BJ (cell line): ENCODE measurements at regions not wholly inside any gene's neighbourhood (a gene's known extent, or its start where the extent isn't known, plus 50 kb on each side); places are given as distances from the start of the nearest gene placed in this dataset.
A peak's percentile ranks its signal among the peaks of the same experiment; 100 is the strongest.

ENCODE experiments used
- CTCF ChIA-PET: fragments of 350-600 bp; formaldehyde crosslinking; extraction: SDS; loops from one replicate; lab custom pipeline; 2021; ENCODE audit warnings: antibody characterized with exemption, inconsistent platforms; lab: Yijun Ruan, JAX
- POLR2A ChIA-PET: fragments of 300-600 bp; sonication (Branson Sonifier 250); formaldehyde crosslinking; extraction: SDS; loops from one replicate; lab custom pipeline; 2021; ENCODE audit warnings: antibody characterized with exemption; lab: Charles Lee
- DNase-seq: peaks from one replicate; pipeline ENCODE4 v3.0.0-alpha.2; 2011; ENCODE audit warnings: low read depth
- H3K27me3 ChIP-seq: 2 replicates; pipeline ENCODE4 v1.6.0; 2011; ENCODE audit warnings: low read length; ENCODE audit not compliant: control insufficient read depth, insufficient read depth
- H3K36me3 ChIP-seq: 2 replicates; pipeline ENCODE4 v1.5.1; 2011; ENCODE audit warnings: low read length; ENCODE audit not compliant: control insufficient read depth, insufficient read depth
- H3K4me3 ChIP-seq: 2 replicates; pipeline ENCODE4 v1.5.1; 2011; ENCODE audit warnings: low read depth, mild to moderate bottlenecking, control low read depth, low read length
- TF ChIP-seq, protein P1 (sequence below): IDR thresholded peaks from 2 replicates; pipeline ENCODE4 v1.5.1; 2011; ENCODE audit warnings: low read depth, mild to moderate bottlenecking, control low read depth, inconsistent platforms, low read length, moderate library complexity; ENCODE audit not compliant: insufficient read depth

DNA sequence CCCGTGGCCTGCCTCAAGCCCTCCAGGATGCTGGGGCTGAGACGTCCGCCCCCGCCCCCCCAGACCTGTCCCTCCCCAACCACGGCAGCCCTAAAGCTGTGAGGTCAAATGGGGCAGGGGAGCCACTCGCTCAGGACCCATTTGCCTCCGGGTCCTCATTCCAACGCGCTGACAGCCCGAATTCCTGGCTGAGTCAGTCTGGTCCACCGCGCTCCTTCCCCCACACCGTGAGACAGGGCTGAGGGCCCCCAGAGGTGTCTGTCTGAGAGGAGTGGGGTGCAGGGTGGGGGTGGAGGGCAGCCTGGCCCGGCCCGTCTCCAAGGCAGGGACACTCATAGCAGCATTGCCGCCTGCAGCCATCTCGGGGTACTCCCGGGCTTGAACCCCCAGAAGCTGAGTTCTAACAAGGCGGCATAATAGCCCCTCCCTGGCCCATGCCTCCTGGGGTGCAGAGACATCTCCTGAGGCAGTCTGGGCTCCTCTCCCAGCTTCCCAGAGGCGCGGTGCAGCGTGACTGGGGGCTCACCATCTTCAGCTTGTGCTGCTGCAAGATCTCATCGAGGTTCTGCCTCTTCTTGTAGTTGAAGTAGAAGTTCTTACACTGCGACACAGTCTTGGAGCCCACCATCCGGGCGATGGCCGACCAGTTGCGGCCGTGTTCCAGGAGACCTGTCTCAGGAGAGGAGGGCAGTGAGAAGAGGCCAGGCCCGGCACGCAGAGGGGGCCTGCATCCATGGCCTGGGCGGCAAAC lies 90.5 kb downstream of the RFLNA start:
- TF ChIP-seq, protein P1, sequence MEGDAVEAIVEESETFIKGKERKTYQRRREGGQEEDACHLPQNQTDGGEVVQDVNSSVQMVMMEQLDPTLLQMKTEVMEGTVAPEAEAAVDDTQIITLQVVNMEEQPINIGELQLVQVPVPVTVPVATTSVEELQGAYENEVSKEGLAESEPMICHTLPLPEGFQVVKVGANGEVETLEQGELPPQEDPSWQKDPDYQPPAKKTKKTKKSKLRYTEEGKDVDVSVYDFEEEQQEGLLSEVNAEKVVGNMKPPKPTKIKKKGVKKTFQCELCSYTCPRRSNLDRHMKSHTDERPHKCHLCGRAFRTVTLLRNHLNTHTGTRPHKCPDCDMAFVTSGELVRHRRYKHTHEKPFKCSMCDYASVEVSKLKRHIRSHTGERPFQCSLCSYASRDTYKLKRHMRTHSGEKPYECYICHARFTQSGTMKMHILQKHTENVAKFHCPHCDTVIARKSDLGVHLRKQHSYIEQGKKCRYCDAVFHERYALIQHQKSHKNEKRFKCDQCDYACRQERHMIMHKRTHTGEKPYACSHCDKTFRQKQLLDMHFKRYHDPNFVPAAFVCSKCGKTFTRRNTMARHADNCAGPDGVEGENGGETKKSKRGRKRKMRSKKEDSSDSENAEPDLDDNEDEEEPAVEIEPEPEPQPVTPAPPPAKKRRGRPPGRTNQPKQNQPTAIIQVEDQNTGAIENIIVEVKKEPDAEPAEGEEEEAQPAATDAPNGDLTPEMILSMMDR, result no peak
- CTCF ChIA-PET, result interaction anchor here (0.7 to 0.8 kb wide), 3 partner anchors 13 to 386 kb away, joined by 3 read pairs; no protein-coding TSS in a partner anchor
- POLR2A ChIA-PET, result no interaction called here
- Histone ChIP-seq H3K36me3 (peaks cover 19% of the 10 kb centered on the region), H3K27me3 (no peaks in the 10 kb centered on the region), H3K4me3 (peak overlapping the region; percentile 93; the same call in 1 of the 2 replicates)
- DNase-seq, result no peak

DNA sequence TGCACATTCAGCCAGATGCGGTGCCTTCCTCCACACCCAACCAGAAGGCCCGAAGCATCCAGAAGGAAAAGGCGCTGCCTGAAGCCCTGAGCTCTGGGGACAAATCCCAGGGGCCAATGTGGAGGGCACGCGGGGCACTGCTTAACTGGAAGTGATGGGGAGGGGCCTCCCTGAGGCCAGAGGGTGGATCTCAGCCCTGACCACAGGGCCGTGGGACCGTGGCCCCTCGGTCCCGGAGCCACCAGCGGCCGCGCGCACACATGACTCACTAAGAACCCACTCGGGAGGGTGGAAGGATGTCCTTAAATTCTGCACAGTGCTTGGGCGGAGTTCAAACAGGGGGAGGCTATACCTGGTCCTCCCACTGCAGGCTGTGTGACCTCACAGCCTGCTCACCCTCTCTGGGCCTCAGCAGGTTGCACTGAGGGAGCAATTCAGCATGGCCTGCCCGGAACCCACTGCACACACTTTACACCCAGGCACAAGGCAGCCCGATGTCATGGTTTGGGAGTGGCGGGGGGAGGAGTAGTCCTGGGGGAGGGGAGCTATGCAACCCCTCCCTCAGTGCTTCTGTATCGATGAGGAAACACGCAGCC lies 89.5 kb downstream of the RFLNA start:
- ChIA-PET CTCF (interaction anchor here (0.7 to 0.8 kb wide), 3 partner anchors 14 to 387 kb away, joined by 3 read pairs; no protein-coding TSS in a partner anchor), POLR2A (no interaction called here)
- TF ChIP-seq, protein P1, result no peak
- peaks cover 21% of the 10 kb centered on the region for H3K36me3 ChIP-seq
- H3K4me3 ChIP-seq, result no peak overlapping the region
- no peak for DNase-seq
- no peaks in the 10 kb centered on the region for H3K27me3 ChIP-seq

DNA sequence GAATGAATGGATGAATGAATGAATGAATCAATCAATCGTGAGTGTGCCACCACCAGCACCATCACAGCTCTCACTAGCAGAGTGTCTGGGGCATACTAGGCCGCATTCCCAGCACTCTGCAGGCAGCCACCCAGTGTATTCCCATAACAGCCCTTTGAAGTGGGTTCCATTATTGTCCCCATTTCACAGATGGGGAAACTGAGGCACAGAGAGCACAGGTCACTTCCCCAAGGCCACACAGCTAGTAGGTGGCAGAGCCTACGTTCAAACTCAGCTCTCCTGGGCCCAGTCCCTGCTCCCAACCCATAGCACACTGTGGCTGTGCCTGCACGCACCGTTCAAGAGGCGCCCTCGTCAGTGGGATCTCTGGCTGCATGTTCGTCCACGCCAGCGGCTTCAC lies 88.1 kb downstream of the RFLNA start:
- Histone ChIP-seq H3K27me3 (no peaks in the 10 kb centered on the region), H3K4me3 (no peak overlapping the region), H3K36me3 (peaks cover 30% of the 10 kb centered on the region)
- POLR2A ChIA-PET, result no interaction called here
- CTCF ChIA-PET, result interaction anchor here (1.0 kb wide), 1 partner anchor 384 kb away, joined by 3 read pairs; no protein-coding TSS in a partner anchor
- TF ChIP-seq, protein P1, result no peak
- no peak for DNase-seq

DNA sequence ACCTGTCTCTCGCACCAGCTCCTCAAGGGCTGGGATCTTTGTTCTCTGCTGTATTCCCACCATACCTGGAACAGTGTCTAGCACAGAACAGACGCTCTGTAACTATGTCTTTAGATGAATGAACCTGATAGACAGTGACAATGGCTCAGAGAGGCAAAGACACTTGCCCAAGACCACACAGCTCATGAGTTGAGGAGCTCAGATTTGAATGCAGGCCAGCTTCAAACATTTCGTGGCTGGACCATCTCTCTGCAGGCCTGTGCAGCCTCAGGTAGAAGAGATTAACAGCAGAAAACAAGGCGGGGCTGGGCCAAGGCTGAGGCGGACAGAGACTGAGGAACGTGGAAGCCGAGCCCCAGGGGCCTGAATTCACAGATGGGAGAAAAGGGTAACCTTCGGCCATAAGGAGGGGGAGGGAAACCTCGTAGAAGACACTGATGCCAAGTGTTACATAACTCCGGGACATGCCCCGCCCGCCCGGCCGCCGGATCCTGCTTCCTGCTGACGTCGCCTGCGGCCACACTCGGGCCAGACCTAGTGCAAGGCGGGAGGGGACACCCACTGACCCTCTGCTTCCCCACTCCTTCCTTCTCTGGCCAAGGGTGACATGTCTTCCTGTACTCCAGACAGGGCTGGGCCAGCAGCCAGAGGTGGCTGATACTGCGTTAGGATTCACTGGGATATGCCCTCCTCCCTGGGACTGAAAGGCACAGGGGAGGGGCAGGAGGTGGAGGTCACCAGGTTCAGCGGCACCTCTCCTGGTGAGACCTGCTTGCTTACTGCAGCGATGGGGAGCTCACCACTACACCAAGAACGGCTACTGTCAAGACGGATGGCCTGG lies 86.8 kb downstream of the RFLNA start:
- H3K27me3 ChIP-seq, result no peaks in the 10 kb centered on the region
- ChIA-PET CTCF (interaction anchor here (1.1 to 3.0 kb wide), 6 partner anchors 8 to 390 kb away, joined by 3 to 10 read pairs (median 6); no protein-coding TSS in a partner anchor), POLR2A (no interaction called here)
- H3K36me3 ChIP-seq, result peaks cover 35% of the 10 kb centered on the region
- DNase-seq, result peak; percentile 70
- TF ChIP-seq, protein P1, result no peak
- H3K4me3 ChIP-seq, result no peak overlapping the region
